Small intestine (tissue), 7 donors: ENCODE measurements at regions not wholly inside any gene's neighbourhood (a gene's known extent, or its start where the extent isn't known, plus 50 kb on each side); places are given as distances from the start of the nearest gene placed in this dataset.
"Not testable (repeated sequence)": the region's sequence is repeated elsewhere in the genome, so short reads cannot be mapped to it uniquely, and the experiment has no call there.

Experiments
- DNase-seq, 2 donors: peaks; one replicate each; pipeline versions ENCODE4 v3.0.0 to v3.0.0-alpha.2; 2013
- FAIRE-seq: peaks from 2 replicates; lab custom pipeline; 2012; peaks lifted over from hg19 to GRCh38; lab: Jason Lieb, UNC
- H3K27ac ChIP-seq, 3 donors: one replicate each; pipeline ENCODE4 v1.5.1; 2013; ENCODE audit warnings: low read length in 2 of 3, mild to moderate bottlenecking in 2 of 3, control low read depth in 1 of 3, inconsistent platforms in 1 of 3, low read depth in 1 of 3, moderate library complexity in 1 of 3
- H3K27me3 ChIP-seq, 3 donors: one replicate each; pipeline ENCODE4 v1.6.1; 2013; ENCODE audit warnings: low read length in 3 of 3, inconsistent platforms in 1 of 3; ENCODE audit not compliant: control insufficient read depth in 3 of 3, insufficient read depth in 3 of 3
- H3K36me3 ChIP-seq, 3 donors: one replicate each; pipeline ENCODE4 v1.6.1; 2013; ENCODE audit warnings: low read length in 3 of 3, inconsistent platforms in 1 of 3, low read depth in 1 of 3, mild to moderate bottlenecking in 1 of 3, moderate library complexity in 1 of 3; ENCODE audit not compliant: control insufficient read depth in 3 of 3, insufficient read depth in 2 of 3
- H3K4me1 ChIP-seq, 3 donors: one replicate each; pipeline ENCODE4 v1.6.1; 2013; ENCODE audit warnings: low read length in 2 of 3, inconsistent platforms in 1 of 3, low read depth in 1 of 3, mild to moderate bottlenecking in 1 of 3, moderate library complexity in 1 of 3; ENCODE audit not compliant: control insufficient read depth in 3 of 3, insufficient read depth in 2 of 3
- H3K4me3 ChIP-seq, 3 donors: one replicate each; pipeline ENCODE4 v1.5.1; 2013; ENCODE audit warnings: low read length in 3 of 3, control low read depth in 1 of 3, inconsistent platforms in 1 of 3, low read depth in 1 of 3, mild to moderate bottlenecking in 1 of 3, moderate library complexity in 1 of 3
- H3K9me3 ChIP-seq, 2 donors: one replicate each; pipeline ENCODE4 v1.6.1; 2013; ENCODE audit warnings: low read depth in 1 of 2, low read length in 1 of 2; ENCODE audit not compliant: control insufficient read depth in 2 of 2, insufficient read depth in 1 of 2
- WGBS, 3 donors: extraction: QIAGEN DNeasy Blood & Tissue Kit; methylation state at CpG; one replicate each; pipeline ENCODE4 v1.1.7; 2013; 5-methylcytosine and 5-hydroxymethylcytosine counted together
- donor health status: healthy with polysubstance abuse.
- donor health status: control.
- donor health status: control.
- donor health status: Bipolar disorder and iron deficiency.
- donor health status: healthy.

- no peak overlapping the region for H3K4me3 ChIP-seq
- no peaks in the 10 kb centered on the region for H3K4me1 ChIP-seq
- WGBS, 3 donors: 95 to 96% (median 95%) methylated on average over 16 of the region's 16 CpGs
- peaks cover 0 to 6% of the 10 kb centered on the region in 2 donors for H3K9me3 ChIP-seq
- no peaks in the 10 kb centered on the region for H3K27me3 ChIP-seq
- no peaks in the 10 kb centered on the region for H3K36me3 ChIP-seq
- DNase-seq: no peak
- FAIRE-seq: no peak
- no peak overlapping the region for H3K27ac ChIP-seq
These were observed 78.6 kb upstream of the ITGB1 start for GRCh38 chr10:33036670-33037069.

- FAIRE-seq (no peak), DNase-seq (no peak)
- Histone ChIP-seq H3K4me1 (no peaks in the 10 kb centered on the region), H3K27me3 (no peaks in the 10 kb centered on the region), H3K27ac (no peak overlapping the region), H3K9me3 (peaks cover 0 to 6% of the 10 kb centered on the region in 2 donors), H3K4me3 (no peak overlapping the region), H3K36me3 (no peaks in the 10 kb centered on the region)
- 79% methylated on average over 3 of the region's 3 CpGs for WGBS, 3 donors
These were observed 77.4 kb upstream of the ITGB1 start for GRCh38 chr10:33035411-33035810.

DNA sequence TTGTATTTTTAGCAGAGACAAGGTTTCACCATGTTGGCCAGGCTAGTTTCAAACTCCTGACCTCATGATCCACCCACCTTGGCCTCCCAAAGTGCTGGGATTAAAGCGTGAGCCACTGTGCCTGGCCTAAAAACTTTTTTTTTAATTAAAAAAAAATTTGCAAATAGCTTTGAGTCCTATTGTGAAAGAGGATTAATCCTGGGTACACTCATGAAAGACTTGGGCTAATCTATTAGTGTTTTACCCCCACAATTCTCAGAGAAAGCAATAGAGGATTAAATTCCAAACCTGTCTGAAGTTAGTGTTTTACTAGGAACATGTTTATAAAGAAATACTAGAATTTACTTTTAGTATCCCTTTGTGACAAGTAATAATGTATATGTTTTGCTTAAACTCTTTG is 76.9 kb upstream of the ITGB1 start:
- no peaks in the 10 kb centered on the region for H3K36me3 ChIP-seq
- no peak for DNase-seq
- H3K27me3 ChIP-seq: no peaks in the 10 kb centered on the region
- no peaks in the 10 kb centered on the region for H3K4me1 ChIP-seq
- H3K27ac ChIP-seq: no peak overlapping the region
- 91 to 96% (median 93%) methylated on average over 1 of the region's 1 CpG for WGBS, 3 donors
- H3K9me3 ChIP-seq: peaks cover 0 to 6% of the 10 kb centered on the region in 2 donors
- no peak for FAIRE-seq
- H3K4me3 ChIP-seq: no peak overlapping the region

- no peaks in the 10 kb centered on the region for H3K4me1 ChIP-seq
- no peak overlapping the region for H3K27ac ChIP-seq
- H3K4me3 ChIP-seq: no peak overlapping the region
- 19 to 40% (median 27%) methylated on average over 7 of the region's 7 CpGs for WGBS, 3 donors
- peak in 1 of 2 donors; percentile 25 for DNase-seq
- no peak for FAIRE-seq
- H3K36me3 ChIP-seq: no peaks in the 10 kb centered on the region
- H3K27me3 ChIP-seq: no peaks in the 10 kb centered on the region
- H3K9me3 ChIP-seq: peaks cover 0 to 6% of the 10 kb centered on the region in 2 donors
These were observed 74.7 kb upstream of the ITGB1 start for GRCh38 chr10:33032654-33033151.

GRCh38 chr10:33031815-33032653 is 74.0 kb upstream of the ITGB1 start:
- 68 to 75% (median 69%) methylated on average over 5 of the region's 5 CpGs for WGBS, 3 donors
- Histone ChIP-seq H3K4me1 (no peaks in the 10 kb centered on the region), H3K36me3 (no peaks in the 10 kb centered on the region), H3K4me3 (no peak overlapping the region), H3K27me3 (no peaks in the 10 kb centered on the region), H3K27ac (no peak overlapping the region), H3K9me3 (peaks cover 0 to 1% of the 10 kb centered on the region in 2 donors)
- DNase-seq (no peak), FAIRE-seq (no peak)

GRCh38 chr10:33031171-33031570 is 73.1 kb upstream of the ITGB1 start:
- DNase-seq: no peak
- 87 to 95% (median 90%) methylated on average over 5 of the region's 5 CpGs for WGBS, 3 donors
- Histone ChIP-seq H3K27me3 (no peaks in the 10 kb centered on the region), H3K4me3 (no peak overlapping the region), H3K36me3 (no peaks in the 10 kb centered on the region), H3K4me1 (no peaks in the 10 kb centered on the region), H3K27ac (no peak overlapping the region), H3K9me3 (no peaks in the 10 kb centered on the region)
- FAIRE-seq: no peak

GRCh38 chr10:33028515-33028914 is 70.5 kb upstream of the ITGB1 start:
- H3K4me1 ChIP-seq, H3K4me3 ChIP-seq, DNase-seq, H3K27ac ChIP-seq, H3K36me3 ChIP-seq, H3K27me3 ChIP-seq, FAIRE-seq, H3K9me3 ChIP-seq: not testable (repeated sequence)
- 64 to 83% (median 73%) methylated on average over 5 of the region's 5 CpGs for WGBS, 3 donors

- 94 to 95% (median 94%) methylated on average over 6 of the region's 6 CpGs for WGBS, 3 donors
- FAIRE-seq: no peak
- Histone ChIP-seq H3K36me3 (no peaks in the 10 kb centered on the region), H3K27me3 (no peaks in the 10 kb centered on the region), H3K27ac (no peak overlapping the region), H3K4me3 (no peak overlapping the region), H3K9me3 (no peaks in the 10 kb centered on the region), H3K4me1 (no peaks in the 10 kb centered on the region)
- no peak for DNase-seq
These were observed 69.1 kb upstream of the ITGB1 start for GRCh38 chr10:33027088-33027487.
